GM23248 (cell line): ENCODE measurements at regions not wholly inside any gene's neighbourhood (a gene's known extent, or its start where the extent isn't known, plus 50 kb on each side); places are given as distances from the start of the nearest gene placed in this dataset.

Source experiments
- DNase-seq: peaks from one replicate; pipeline ENCODE4 v3.0.0-alpha.2; 2015
- H2AFZ ChIP-seq: fragments of 200-600 bp; sonication (generic); 2 replicates; pipeline ENCODE4 v1.6.1; 2016; ENCODE audit warnings: antibody characterized with exemption
- H3F3A ChIP-seq: fragments of 200-600 bp; sonication (generic); 2 replicates; pipeline ENCODE4 v1.6.1; 2016; ENCODE audit warnings: mild to moderate bottlenecking, antibody characterized with exemption, mixed run types; ENCODE audit not compliant: insufficient read depth
- H3K27ac ChIP-seq: fragments of 200-600 bp; sonication (generic); 2 replicates; pipeline ENCODE4 v1.5.1; 2016; ENCODE audit warnings: mild to moderate bottlenecking
- H3K27me3 ChIP-seq: fragments of 200-600 bp; sonication (generic); replicated peaks from 2 replicates; pipeline ENCODE4 v1.6.1; 2016; ENCODE audit warnings: mild to moderate bottlenecking; ENCODE audit not compliant: insufficient read depth
- H3K36me3 ChIP-seq: fragments of 200-600 bp; sonication (generic); 2 replicates; pipeline ENCODE4 v1.6.1; 2016; ENCODE audit warnings: low read depth, mild to moderate bottlenecking
- H3K4me1 ChIP-seq: fragments of 200-600 bp; sonication (generic); 2 replicates; pipeline ENCODE4 v1.6.1; 2016; ENCODE audit warnings: mild to moderate bottlenecking; ENCODE audit not compliant: insufficient read depth
- H3K4me2 ChIP-seq: fragments of 200-600 bp; sonication (generic); one replicate; pipeline ENCODE4 v1.6.1; 2016; ENCODE audit warnings: mild to moderate bottlenecking; ENCODE audit not compliant: unreplicated experiment
- H3K4me3 ChIP-seq: fragments of 200-600 bp; sonication (generic); 2 replicates; pipeline ENCODE4 v1.5.1; 2016; ENCODE audit warnings: mild to moderate bottlenecking
- H3K79me2 ChIP-seq: fragments of 200-600 bp; sonication (generic); 2 replicates; pipeline ENCODE4 v1.6.1; 2016; ENCODE audit warnings: mild to moderate bottlenecking; ENCODE audit not compliant: insufficient read depth
- H3K9ac ChIP-seq: fragments of 200-600 bp; sonication (generic); 2 replicates; pipeline ENCODE4 v1.6.1; 2016; ENCODE audit warnings: mild to moderate bottlenecking
- H3K9me2 ChIP-seq: fragments of 200-600 bp; sonication (generic); 2 replicates; pipeline ENCODE4 v1.6.1; 2016; ENCODE audit warnings: mixed run types, mild to moderate bottlenecking, moderate library complexity; ENCODE audit not compliant: insufficient read depth
- H3K9me3 ChIP-seq: fragments of 200-600 bp; sonication (generic); one replicate; pipeline ENCODE4 v1.6.1; 2017; ENCODE audit warnings: low read depth
- H4K20me1 ChIP-seq: fragments of 200-600 bp; sonication (generic); 2 replicates; pipeline ENCODE4 v1.6.0; 2016; ENCODE audit not compliant: insufficient read depth
- EZH2 ChIP-seq: fragments of 200-600 bp; sonication (generic); IDR thresholded peaks from 2 replicates; pipeline ENCODE4 v1.6.1; 2018; ENCODE audit warnings: antibody characterized with exemption, mild to moderate bottlenecking; ENCODE audit not compliant: insufficient read depth, poor library complexity, severe bottlenecking
- EZH2phosphoT487 ChIP-seq: fragments of 200-600 bp; sonication (generic); IDR thresholded peaks from 2 replicates; pipeline ENCODE4 v1.6.1; 2018; ENCODE audit warnings: antibody characterized with exemption, moderate library complexity, mild to moderate bottlenecking, low read depth; ENCODE audit not compliant: insufficient read depth
- WGBS, 2 experiments: methylation state at CpG; one replicate each; pipeline ENCODE4 v1.1.6; 2015 to 2017; ENCODE audit warnings: low lambda C conversion rate in 2 of 2, low coverage in 1 of 2; ENCODE audit errors: missing lambda C conversion rate in 2 of 2; 5-methylcytosine and 5-hydroxymethylcytosine counted together
- in situ Hi-C: fragments of 300-500 bp; cut with MboI; formaldehyde crosslinking; loops from 2 replicates; pipeline ENCODE4 v1.15.0; 2020

DNA sequence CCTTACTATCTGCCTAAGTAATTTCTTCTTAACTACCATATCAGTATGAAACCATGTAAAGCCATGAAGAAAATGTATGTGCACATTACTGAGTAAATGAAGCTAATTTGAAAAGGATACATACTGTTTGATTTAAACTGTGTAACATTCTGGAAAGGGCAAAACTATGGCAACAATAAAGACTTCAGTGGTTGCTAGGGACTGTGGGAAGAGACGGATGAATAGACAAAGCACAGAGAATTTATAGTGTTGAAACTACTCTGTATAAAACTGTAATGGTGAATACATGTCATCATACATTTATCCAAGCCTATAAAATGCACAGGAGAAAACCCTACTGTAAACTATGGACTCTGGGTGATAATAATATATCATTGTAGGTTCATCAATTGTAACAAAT is 1103.7 kb upstream of the EPHA6 start:
- no peak overlapping the region for H2AFZ ChIP-seq
- H3K4me2 ChIP-seq = no peak overlapping the region
- no peaks in the 10 kb centered on the region for H3K27me3 ChIP-seq
- no peaks in the 10 kb centered on the region for H3K4me1 ChIP-seq
- no peaks in the 10 kb centered on the region for H3K79me2 ChIP-seq
- no peaks in the 10 kb centered on the region for H3K9me2 ChIP-seq
- no peak for DNase-seq
- no peaks in the 10 kb centered on the region for H3K9me3 ChIP-seq
- H3F3A ChIP-seq = no peaks in the 10 kb centered on the region
- no peaks in the 10 kb centered on the region for H3K36me3 ChIP-seq
- TF ChIP-seq EZH2 (no peak), EZH2phosphoT487 (no peak)
- no peak overlapping the region for H3K4me3 ChIP-seq
- H3K27ac ChIP-seq = no peak overlapping the region
- 6 to 13% methylated on average over 1 of the region's 1 CpG for WGBS, 2 experiments
- H4K20me1 ChIP-seq = no peaks in the 10 kb centered on the region
- H3K9ac ChIP-seq = no peak overlapping the region
- in situ Hi-C loops = no loop called here

DNA sequence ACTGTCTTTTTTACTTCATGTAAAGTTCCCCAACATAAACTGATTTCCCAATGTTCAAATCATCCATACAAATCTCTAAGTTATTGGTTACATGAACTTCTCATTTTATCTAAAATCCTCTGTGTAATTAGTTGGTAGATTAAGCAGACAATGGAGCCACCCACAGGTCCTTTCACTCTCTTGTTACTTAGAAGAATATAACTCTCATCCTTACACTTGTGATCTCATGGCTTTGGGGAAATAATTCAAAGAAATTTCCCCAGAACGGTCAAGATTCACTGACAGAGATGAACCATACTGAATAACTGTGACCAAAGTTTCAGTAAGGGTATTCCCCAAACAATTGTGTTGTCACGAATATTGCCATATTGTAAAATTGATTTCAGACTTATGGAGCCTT is 1102.6 kb upstream of the EPHA6 start:
- WGBS, 2 experiments = 10 to 13% methylated on average over 2 of the region's 2 CpGs
- no peak overlapping the region for H2AFZ ChIP-seq
- no peaks in the 10 kb centered on the region for H3K36me3 ChIP-seq
- H3K4me3 ChIP-seq = no peak overlapping the region
- no peaks in the 10 kb centered on the region for H3F3A ChIP-seq
- no peak overlapping the region for H3K4me2 ChIP-seq
- no peaks in the 10 kb centered on the region for H4K20me1 ChIP-seq
- no peak for TF ChIP-seq EZH2phosphoT487
- DNase-seq = no peak
- no peaks in the 10 kb centered on the region for H3K27me3 ChIP-seq
- H3K9me2 ChIP-seq = no peaks in the 10 kb centered on the region
- H3K4me1 ChIP-seq = no peaks in the 10 kb centered on the region
- no peak overlapping the region for H3K27ac ChIP-seq
- in situ Hi-C loops = no loop called here
- no peaks in the 10 kb centered on the region for H3K79me2 ChIP-seq
- H3K9me3 ChIP-seq = no peaks in the 10 kb centered on the region
- H3K9ac ChIP-seq = no peak overlapping the region

DNA sequence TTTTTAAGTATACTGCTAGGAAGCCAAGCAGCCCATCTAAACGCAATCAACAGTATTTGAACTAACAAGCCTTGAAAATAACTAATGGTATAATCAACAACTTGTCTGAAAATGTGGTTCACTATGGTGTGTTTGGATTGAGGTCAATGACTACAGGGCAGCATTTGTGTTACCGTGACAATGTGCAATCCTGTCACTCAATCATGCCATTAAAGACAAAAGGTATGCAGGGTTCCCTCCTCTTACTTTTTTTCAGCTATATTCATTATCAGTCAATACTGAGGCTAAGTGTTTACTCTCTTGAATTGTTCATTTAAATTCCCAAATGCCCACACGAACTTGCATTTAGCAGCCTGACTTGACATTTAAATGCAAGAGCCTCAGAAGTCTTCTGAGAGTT is 1099.3 kb upstream of the EPHA6 start:
- 28 to 32% methylated on average over 3 of the region's 3 CpGs for WGBS, 2 experiments
- Histone ChIP-seq H3K27me3 (no peaks in the 10 kb centered on the region), H3K9me3 (no peaks in the 10 kb centered on the region), H3K4me2 (no peak overlapping the region), H3K27ac (no peak overlapping the region), H3K9me2 (no peaks in the 10 kb centered on the region), H3K4me1 (no peaks in the 10 kb centered on the region), H3K4me3 (no peak overlapping the region), H3K36me3 (no peaks in the 10 kb centered on the region), H3K9ac (no peak overlapping the region), H3K79me2 (no peaks in the 10 kb centered on the region), H4K20me1 (no peaks in the 10 kb centered on the region), H3F3A (no peaks in the 10 kb centered on the region), H2AFZ (no peak overlapping the region)
- in situ Hi-C loops = no loop called here
- TF ChIP-seq EZH2phosphoT487 (no peak), EZH2 (no peak)
- DNase-seq = no peak

DNA sequence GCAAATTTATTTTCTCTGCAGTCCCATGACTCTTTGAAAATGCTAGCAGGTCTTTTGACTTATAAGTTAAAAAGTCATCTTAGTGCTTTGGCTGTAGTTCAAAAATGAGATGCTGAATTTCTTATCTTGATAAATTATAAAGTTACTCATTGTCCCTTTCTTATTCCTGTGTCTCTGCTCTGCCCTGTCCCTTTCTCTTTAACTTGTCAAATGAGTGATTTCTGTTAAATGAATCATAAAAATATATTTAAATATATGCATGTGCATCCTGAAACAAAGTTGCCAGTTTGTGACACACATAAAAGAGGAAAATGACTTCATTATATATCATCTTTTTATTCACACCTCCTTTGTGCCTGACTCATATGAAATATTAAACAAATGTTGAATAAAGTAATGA is 1097.3 kb upstream of the EPHA6 start:
- Histone ChIP-seq H3K79me2 (no peaks in the 10 kb centered on the region), H3K4me1 (no peaks in the 10 kb centered on the region), H3K4me2 (no peak overlapping the region), H3K36me3 (no peaks in the 10 kb centered on the region), H3K4me3 (no peak overlapping the region), H2AFZ (no peak overlapping the region), H3K9me2 (no peaks in the 10 kb centered on the region), H3F3A (no peaks in the 10 kb centered on the region), H3K27ac (no peak overlapping the region), H3K9me3 (no peaks in the 10 kb centered on the region), H4K20me1 (no peaks in the 10 kb centered on the region), H3K9ac (no peak overlapping the region), H3K27me3 (no peaks in the 10 kb centered on the region)
- TF ChIP-seq EZH2phosphoT487 (no peak), EZH2 (no peak)
- in situ Hi-C loops = no loop called here
- DNase-seq = no peak

DNA sequence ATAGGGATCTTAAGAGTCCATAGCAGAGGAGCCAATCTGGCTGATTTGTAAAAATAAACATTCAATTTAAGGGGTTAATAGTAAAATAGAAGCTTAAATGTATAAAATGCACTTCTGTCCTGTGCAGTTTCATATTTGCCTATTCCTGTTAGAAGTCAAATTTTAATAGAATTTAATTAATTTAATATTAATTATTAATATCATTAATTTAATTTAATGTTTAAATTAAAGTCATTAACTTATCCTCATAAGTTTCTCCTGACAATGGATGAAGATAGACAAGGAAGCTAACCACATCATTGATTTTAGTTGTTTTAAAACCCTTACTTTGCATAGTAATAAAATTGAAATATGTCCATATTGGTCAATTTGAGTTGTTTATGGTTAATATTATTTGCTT is 1096.2 kb upstream of the EPHA6 start:
- no peak overlapping the region for H3K4me3 ChIP-seq
- H2AFZ ChIP-seq = no peak overlapping the region
- H3K9me3 ChIP-seq = no peaks in the 10 kb centered on the region
- H3K9me2 ChIP-seq = no peaks in the 10 kb centered on the region
- DNase-seq = no peak
- in situ Hi-C loops = no loop called here
- H3K4me1 ChIP-seq = no peaks in the 10 kb centered on the region
- no peak overlapping the region for H3K27ac ChIP-seq
- no peaks in the 10 kb centered on the region for H3K36me3 ChIP-seq
- H4K20me1 ChIP-seq = no peaks in the 10 kb centered on the region
- no peaks in the 10 kb centered on the region for H3K79me2 ChIP-seq
- no peak overlapping the region for H3K9ac ChIP-seq
- no peak overlapping the region for H3K4me2 ChIP-seq
- no peaks in the 10 kb centered on the region for H3K27me3 ChIP-seq
- TF ChIP-seq EZH2phosphoT487 (no peak), EZH2 (no peak)
- H3F3A ChIP-seq = no peaks in the 10 kb centered on the region
